22Rv1 (cell line): ENCODE measurements at regions not wholly inside any gene's neighbourhood (a gene's known extent, or its start where the extent isn't known, plus 50 kb on each side); places are given as distances from the start of the nearest gene placed in this dataset.

Experiments
- ZFX ChIP-seq: fragments of 450-650 bp; IDR thresholded peaks from 2 replicates; pipeline ENCODE4 v1.6.1; 2017; ENCODE audit warnings: antibody characterized with exemption, borderline replicate concordance
- TF ChIP-seq, protein P1 (sequence below): fragments of 450-650 bp; IDR thresholded peaks from 2 replicates; pipeline ENCODE4 v1.5.1; 2017; ENCODE audit warnings: mild to moderate bottlenecking

DNA sequence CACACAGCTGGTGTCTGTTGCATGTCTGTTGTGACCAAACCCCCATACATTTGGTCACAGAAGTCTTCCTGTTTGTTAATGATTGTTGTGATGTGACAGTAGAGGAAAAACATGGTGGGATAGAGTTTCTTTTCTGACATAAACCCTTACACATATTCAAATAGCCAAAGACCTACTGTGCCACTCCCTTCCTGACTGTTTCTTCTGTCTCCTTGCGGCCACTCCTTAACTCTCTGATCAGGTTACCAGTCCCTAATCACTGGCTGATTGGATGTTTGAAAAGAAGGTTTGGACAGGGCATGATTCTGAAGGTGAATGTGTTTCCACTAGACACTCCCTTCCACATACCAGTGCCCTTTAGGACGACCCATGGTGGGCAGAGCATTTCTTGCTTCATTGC, 101.2 kb downstream of the SCP2D1 start:
- TF ChIP-seq, protein P1, sequence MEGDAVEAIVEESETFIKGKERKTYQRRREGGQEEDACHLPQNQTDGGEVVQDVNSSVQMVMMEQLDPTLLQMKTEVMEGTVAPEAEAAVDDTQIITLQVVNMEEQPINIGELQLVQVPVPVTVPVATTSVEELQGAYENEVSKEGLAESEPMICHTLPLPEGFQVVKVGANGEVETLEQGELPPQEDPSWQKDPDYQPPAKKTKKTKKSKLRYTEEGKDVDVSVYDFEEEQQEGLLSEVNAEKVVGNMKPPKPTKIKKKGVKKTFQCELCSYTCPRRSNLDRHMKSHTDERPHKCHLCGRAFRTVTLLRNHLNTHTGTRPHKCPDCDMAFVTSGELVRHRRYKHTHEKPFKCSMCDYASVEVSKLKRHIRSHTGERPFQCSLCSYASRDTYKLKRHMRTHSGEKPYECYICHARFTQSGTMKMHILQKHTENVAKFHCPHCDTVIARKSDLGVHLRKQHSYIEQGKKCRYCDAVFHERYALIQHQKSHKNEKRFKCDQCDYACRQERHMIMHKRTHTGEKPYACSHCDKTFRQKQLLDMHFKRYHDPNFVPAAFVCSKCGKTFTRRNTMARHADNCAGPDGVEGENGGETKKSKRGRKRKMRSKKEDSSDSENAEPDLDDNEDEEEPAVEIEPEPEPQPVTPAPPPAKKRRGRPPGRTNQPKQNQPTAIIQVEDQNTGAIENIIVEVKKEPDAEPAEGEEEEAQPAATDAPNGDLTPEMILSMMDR, result no peak
- no peak for TF ChIP-seq ZFX
